OCI-LY7 (cell line): ENCODE measurements at regions not wholly inside any gene's neighbourhood (a gene's known extent, or its start where the extent isn't known, plus 50 kb on each side); places are given as distances from the start of the nearest gene placed in this dataset.

Source experiments
- CTCF ChIP-seq: fragments of 200-600 bp; sonication (generic); conservative IDR thresholded peaks from 2 replicates; pipeline ENCODE4 v1.5.1; 2014; ENCODE audit warnings: mild to moderate bottlenecking, antibody characterized with exemption, low read length, moderate library complexity, mixed read lengths
- EZH2phosphoT487 ChIP-seq: fragments of 200-600 bp; sonication (generic); IDR thresholded peaks from 2 replicates; pipeline ENCODE4 v1.6.1; 2018; ENCODE audit warnings: low read depth, borderline replicate concordance, mild to moderate bottlenecking, mixed run types, antibody characterized with exemption, low read length, moderate library complexity, mixed read lengths

- TF ChIP-seq CTCF (no peak), EZH2phosphoT487 (no peak)
Observed at GRCh38 chr2:58594762-58595161, 353.6 kb upstream of the FANCL start.
